ENCODE measurements at regions not wholly inside any gene's neighbourhood (a gene's known extent, or its start where the extent isn't known, plus 50 kb on each side); places are given as distances from the start of the nearest gene placed in this dataset.

DNA sequence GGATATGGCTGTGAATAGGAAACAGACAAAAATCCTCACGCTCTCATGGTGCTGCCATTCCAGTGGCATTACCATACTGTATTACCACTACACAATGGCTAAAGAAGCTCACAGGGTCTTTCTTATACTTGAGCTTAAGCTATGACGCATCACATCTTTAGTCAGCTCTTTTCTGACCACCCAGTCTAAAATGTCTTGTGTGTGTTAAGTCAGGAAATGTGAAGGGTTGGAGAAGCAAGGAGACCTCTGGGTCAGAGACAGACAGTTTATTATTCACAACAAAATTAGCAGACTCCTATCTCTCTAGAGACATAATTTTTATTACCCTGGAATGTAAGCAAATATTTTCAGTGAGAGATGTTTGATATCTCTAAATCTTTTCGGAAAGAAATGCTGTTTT, 1583.2 kb upstream of the WWC1 start:
- Histone ChIP-seq H3K4me3 (replicated peaks in 1 of 3; ENCODE audit: low read depth in 2 of 3, low read length in 3 of 3) (no peak overlapping the region), H3K79me2 (ENCODE audit: insufficient read depth, low read length) (no peaks in the 10 kb centered on the region), H3K9me3 (replicated peaks in 1 of 2; ENCODE audit: control insufficient read depth in 1 of 2, insufficient read depth in 1 of 2, low read length in 2 of 2) (peaks cover 0 to 2% of the 10 kb centered on the region in 2 donors), H4K20me1 (ENCODE audit: insufficient read depth, low read length) (no peaks in the 10 kb centered on the region), H3K4me1 (ENCODE audit: control insufficient read depth in 1 of 2, insufficient read depth in 2 of 2, low read length in 2 of 2) (no peaks in the 10 kb centered on the region), H3K27ac (ENCODE audit: low read depth in 1 of 2, low read length in 2 of 2) (no peak overlapping the region), H2AFZ (ENCODE audit: insufficient read depth, low read depth, low read length, poor library complexity, severe bottlenecking) (no peak overlapping the region), H3K27me3 (ENCODE audit: control insufficient read depth in 2 of 2, insufficient read depth in 2 of 2, low read length in 2 of 2) (no peaks in the 10 kb centered on the region), H3K9ac (ENCODE audit: insufficient read depth, low read length, poor library complexity, severe bottlenecking) (no peak overlapping the region), H3K36me3 (replicated peaks in 1 of 2; ENCODE audit: control insufficient read depth in 1 of 2, insufficient read depth in 2 of 2, low read length in 2 of 2) (no peaks in the 10 kb centered on the region), H3K4me2 (replicated peaks; ENCODE audit: extremely low read depth, low read length, poor library complexity, severe bottlenecking) (no peak overlapping the region)
- Mint-ChIP-seq H3K4me3 (no peak overlapping the region), H3K36me3 (no peaks in the 10 kb centered on the region), H3K9me3 (peaks cover 0 to 10% (median 7%) of the 10 kb centered on the region in 7 donors), H3K4me1 (no peaks in the 10 kb centered on the region), H3K27me3 (ENCODE audit: low read depth in 3 of 3) (no peaks in the 10 kb centered on the region), H3K27ac (no peak overlapping the region)
- TF ChIP-seq, protein P1, sequence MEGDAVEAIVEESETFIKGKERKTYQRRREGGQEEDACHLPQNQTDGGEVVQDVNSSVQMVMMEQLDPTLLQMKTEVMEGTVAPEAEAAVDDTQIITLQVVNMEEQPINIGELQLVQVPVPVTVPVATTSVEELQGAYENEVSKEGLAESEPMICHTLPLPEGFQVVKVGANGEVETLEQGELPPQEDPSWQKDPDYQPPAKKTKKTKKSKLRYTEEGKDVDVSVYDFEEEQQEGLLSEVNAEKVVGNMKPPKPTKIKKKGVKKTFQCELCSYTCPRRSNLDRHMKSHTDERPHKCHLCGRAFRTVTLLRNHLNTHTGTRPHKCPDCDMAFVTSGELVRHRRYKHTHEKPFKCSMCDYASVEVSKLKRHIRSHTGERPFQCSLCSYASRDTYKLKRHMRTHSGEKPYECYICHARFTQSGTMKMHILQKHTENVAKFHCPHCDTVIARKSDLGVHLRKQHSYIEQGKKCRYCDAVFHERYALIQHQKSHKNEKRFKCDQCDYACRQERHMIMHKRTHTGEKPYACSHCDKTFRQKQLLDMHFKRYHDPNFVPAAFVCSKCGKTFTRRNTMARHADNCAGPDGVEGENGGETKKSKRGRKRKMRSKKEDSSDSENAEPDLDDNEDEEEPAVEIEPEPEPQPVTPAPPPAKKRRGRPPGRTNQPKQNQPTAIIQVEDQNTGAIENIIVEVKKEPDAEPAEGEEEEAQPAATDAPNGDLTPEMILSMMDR (IDR thresholded peaks at IDR 0.05) = no peak
- intact Hi-C loops (cut with micrococcal nuclease) = no loop called here
- no CpG with 5 or more reads among the region's 3 CpGs for WGBS (ENCODE audit: insufficient coverage)
- no peak for DNase-seq

DNA sequence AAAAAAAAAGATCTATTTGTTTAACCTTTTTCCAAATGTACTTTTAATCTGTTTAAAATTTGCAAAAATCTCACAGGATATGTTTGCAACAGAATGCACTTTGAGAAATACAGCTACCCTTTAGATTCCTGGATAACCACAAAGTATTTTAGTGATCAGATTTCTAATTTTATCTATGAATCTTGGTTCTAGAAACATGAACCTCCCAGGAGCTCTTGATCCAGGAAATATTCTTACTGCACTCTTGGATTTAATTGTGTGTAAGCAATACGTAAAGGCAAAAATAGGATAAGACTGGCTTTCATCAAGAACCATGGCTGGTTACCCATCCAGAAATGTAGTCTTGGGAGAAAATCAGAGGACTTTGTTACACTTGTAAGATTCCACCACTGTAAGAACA, 1581.8 kb upstream of the WWC1 start:
- DNase-seq = no peak
- H3K9me3 Mint-ChIP-seq = peaks cover 0 to 11% (median 7%) of the 10 kb centered on the region in 7 donors
- no peak overlapping the region for H3K4me2 ChIP-seq (replicated peaks; ENCODE audit: extremely low read depth, low read length, poor library complexity, severe bottlenecking)
- H3K4me1 ChIP-seq (ENCODE audit: control insufficient read depth in 1 of 2, insufficient read depth in 2 of 2, low read length in 2 of 2) = no peaks in the 10 kb centered on the region
- H3K27me3 ChIP-seq (ENCODE audit: control insufficient read depth in 2 of 2, insufficient read depth in 2 of 2, low read length in 2 of 2) = no peaks in the 10 kb centered on the region
- no peak overlapping the region for H2AFZ ChIP-seq (ENCODE audit: insufficient read depth, low read depth, low read length, poor library complexity, severe bottlenecking)
- H3K27me3 Mint-ChIP-seq (ENCODE audit: low read depth in 3 of 3) = peaks cover 0 to 2% (median 0%) of the 10 kb centered on the region in 3 donors
- TF ChIP-seq, protein P1 (IDR thresholded peaks at IDR 0.05) = no peak
- H3K36me3 Mint-ChIP-seq = no peaks in the 10 kb centered on the region
- H3K4me1 Mint-ChIP-seq = no peaks in the 10 kb centered on the region
- no peaks in the 10 kb centered on the region for H3K36me3 ChIP-seq (replicated peaks in 1 of 2; ENCODE audit: control insufficient read depth in 1 of 2, insufficient read depth in 2 of 2, low read length in 2 of 2)
- WGBS (ENCODE audit: insufficient coverage) = 100% methylated on average over 1 of the region's 1 CpG
- H3K4me3 Mint-ChIP-seq = no peak overlapping the region
- H3K4me3 ChIP-seq (replicated peaks in 1 of 3; ENCODE audit: low read depth in 2 of 3, low read length in 3 of 3) = no peak overlapping the region
- H3K27ac Mint-ChIP-seq = no peak overlapping the region
- H3K9me3 ChIP-seq (replicated peaks in 1 of 2; ENCODE audit: control insufficient read depth in 1 of 2, insufficient read depth in 1 of 2, low read length in 2 of 2) = peaks cover 4 to 8% of the 10 kb centered on the region in 2 donors
- no peak overlapping the region for H3K9ac ChIP-seq (ENCODE audit: insufficient read depth, low read length, poor library complexity, severe bottlenecking)
- no peaks in the 10 kb centered on the region for H4K20me1 ChIP-seq (ENCODE audit: insufficient read depth, low read length)
- H3K27ac ChIP-seq (ENCODE audit: low read depth in 1 of 2, low read length in 2 of 2) = no peak overlapping the region
- intact Hi-C loops (cut with micrococcal nuclease) = no loop called here
- H3K79me2 ChIP-seq (ENCODE audit: insufficient read depth, low read length) = no peaks in the 10 kb centered on the region

Measured in CD14-positive monocyte (primary cell).